SU-DHL-6 (cell line): ENCODE measurements at regions not wholly inside any gene's neighbourhood (a gene's known extent, or its start where the extent isn't known, plus 50 kb on each side); places are given as distances from the start of the nearest gene placed in this dataset.

ENCODE experiments used
- CTCF ChIP-seq: fragments of 200-600 bp; sonication (generic); IDR thresholded peaks from one replicate; pipeline ENCODE4 v1.5.1; 2017; ENCODE audit warnings: antibody characterized with exemption, mild to moderate bottlenecking, low read length, moderate library complexity; ENCODE audit not compliant: insufficient read depth, poor library complexity, severe bottlenecking
- EZH2phosphoT487 ChIP-seq: fragments of 200-600 bp; sonication (generic), shearing (Covaris generic); conservative IDR thresholded peaks from 2 replicates; pipeline ENCODE4 v1.6.1; 2018; ENCODE audit warnings: mild to moderate bottlenecking, antibody characterized with exemption, low read length, moderate library complexity, mixed read lengths

GRCh38 chr16:55123652-55124051, 193.0 kb downstream of the IRX5 start:
- TF ChIP-seq CTCF = no peak
- no peak for TF ChIP-seq EZH2phosphoT487
